Fibroblast of lung (primary cell): ENCODE measurements at regions not wholly inside any gene's neighbourhood (a gene's known extent, or its start where the extent isn't known, plus 50 kb on each side); places are given as distances from the start of the nearest gene placed in this dataset.
A peak's percentile ranks its signal among the peaks of the same experiment; 100 is the strongest.

Experiments used
- CTCF ChIP-seq, 2 donors: IDR thresholded peaks in 1 of 2; conservative IDR thresholded peaks in 1 of 2; 1 replicate in 1 of 2; 2 replicates in 1 of 2; pipeline ENCODE4 v1.5.1; 2011 to 2012; ENCODE audit warnings: low read length in 2 of 2, control low read depth in 1 of 2, inconsistent platforms in 1 of 2, low read depth in 1 of 2, mild to moderate bottlenecking in 1 of 2
- EZH2 ChIP-seq: IDR thresholded peaks from 2 replicates; pipeline ENCODE4 v1.5.1; 2012; ENCODE audit warnings: low read length, control low read depth, mild to moderate bottlenecking; ENCODE audit errors: missing control alignments

- TF ChIP-seq CTCF (conservative IDR thresholded peaks at IDR 0.05 in 1 of 2, IDR thresholded peaks at IDR 0.05 in 1 of 2; ENCODE audit: low read depth in 1 of 2, low read length in 2 of 2) (peak; percentile 74 to 77), EZH2 (no peak)
These were observed 191.0 kb downstream of the GRB14 start for GRCh38 chr2:164430166-164430783.
